Activated CD8-positive, alpha-beta T cell treated with anti-CD3 and anti-CD28 coated beads for 36 hours (primary cell): ENCODE measurements at regions not wholly inside any gene's neighbourhood (a gene's known extent, or its start where the extent isn't known, plus 50 kb on each side); places are given as distances from the start of the nearest gene placed in this dataset.

Experiments used
- ATAC-seq: fragments of 200-7000 bp; cut with Tn5 transposase; one replicate; pipeline ENCODE4 v1.10.0; 2021; ENCODE audit warnings: mild to moderate bottlenecking, moderate library complexity
- CTCF ChIA-PET: fragments of 350-600 bp; sonication (Branson Sonifier 250); formaldehyde crosslinking; loops from one replicate; lab custom pipeline; 2021; ENCODE audit warnings: antibody characterized with exemption; lab: Charles Lee
- POLR2A ChIA-PET: fragments of 350-600 bp; sonication (Branson Sonifier 250); formaldehyde crosslinking; loops from one replicate; lab custom pipeline; 2021; ENCODE audit warnings: antibody characterized with exemption; lab: Charles Lee
- DNase-seq: peaks from one replicate; pipeline ENCODE4 v3.0.0-alpha.2; 2020
- H3K27ac Mint-ChIP-seq: one replicate; pipeline ENCODE4 v1.8.0; 2021; ENCODE audit warnings: mild to moderate bottlenecking, mixed read lengths
- H3K27me3 Mint-ChIP-seq: one replicate; pipeline ENCODE4 v1.8.0; 2021; ENCODE audit warnings: mixed read lengths
- H3K36me3 Mint-ChIP-seq: one replicate; pipeline ENCODE4 v1.8.0; 2021; ENCODE audit warnings: low read depth, mixed read lengths
- H3K4me1 Mint-ChIP-seq: one replicate; pipeline ENCODE4 v1.8.0; 2021; ENCODE audit warnings: low read depth, mixed read lengths
- H3K4me3 Mint-ChIP-seq: one replicate; pipeline ENCODE4 v1.8.0; 2021; ENCODE audit warnings: mild to moderate bottlenecking, moderate library complexity, mixed read lengths
- H3K9me3 Mint-ChIP-seq: one replicate; pipeline ENCODE4 v1.8.0; 2021; ENCODE audit warnings: mixed read lengths
- CTCF ChIP-seq: fragments of 200-600 bp; IDR thresholded peaks from one replicate; pipeline ENCODE4 v1.8.0; 2022; ENCODE audit warnings: antibody characterized with exemption, mild to moderate bottlenecking
- intact Hi-C: fragments of 100-400 bp; cut with micrococcal nuclease; formaldehyde crosslinking; loops from one replicate; pipeline ENCODE4 v1.10.0; 2022

DNA sequence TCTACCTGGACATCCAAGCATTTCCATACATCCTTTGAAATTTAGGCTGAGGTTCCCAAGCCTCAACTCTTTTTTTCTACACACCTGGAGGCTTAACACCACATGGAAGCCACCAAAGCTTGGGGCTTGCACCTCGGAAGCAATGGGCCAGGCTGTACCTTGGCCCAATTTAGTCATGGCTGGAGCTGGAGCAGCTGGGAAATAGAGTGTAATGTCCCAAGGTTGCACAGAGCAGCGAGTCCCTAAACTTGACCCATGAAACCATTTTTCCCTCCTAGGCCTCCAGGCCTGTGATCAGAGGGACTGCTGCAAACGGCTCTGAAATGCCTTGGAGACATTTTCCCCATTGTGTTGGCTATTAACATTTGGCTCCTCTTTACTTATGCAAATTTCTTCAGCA lies 1574.3 kb upstream of the ZEB2 start:
- no peak for DNase-seq
- CTCF ChIA-PET: no interaction called here
- POLR2A ChIA-PET: no interaction called here
- intact Hi-C loops: no loop called here
- no peaks in the 10 kb centered on the region for H3K27me3 Mint-ChIP-seq
- no peak overlapping the region for H3K27ac Mint-ChIP-seq
- no peak overlapping the region for H3K4me3 Mint-ChIP-seq
- no peak for ATAC-seq
- no peaks in the 10 kb centered on the region for H3K4me1 Mint-ChIP-seq
- H3K36me3 Mint-ChIP-seq: no peaks in the 10 kb centered on the region
- TF ChIP-seq CTCF: no peak
- H3K9me3 Mint-ChIP-seq: peaks cover 28% of the 10 kb centered on the region

GRCh38 chr2:146081459-146081858 lies 1561.5 kb upstream of the ZEB2 start:
- ChIA-PET CTCF (no interaction called here), POLR2A (no interaction called here)
- Mint-ChIP-seq H3K4me1 (no peaks in the 10 kb centered on the region), H3K27ac (no peak overlapping the region), H3K27me3 (no peaks in the 10 kb centered on the region), H3K4me3 (no peak overlapping the region), H3K9me3 (peaks cover 10% of the 10 kb centered on the region), H3K36me3 (no peaks in the 10 kb centered on the region)
- no peak for DNase-seq
- no peak for TF ChIP-seq CTCF
- no peak for ATAC-seq
- intact Hi-C loops: no loop called here

DNA sequence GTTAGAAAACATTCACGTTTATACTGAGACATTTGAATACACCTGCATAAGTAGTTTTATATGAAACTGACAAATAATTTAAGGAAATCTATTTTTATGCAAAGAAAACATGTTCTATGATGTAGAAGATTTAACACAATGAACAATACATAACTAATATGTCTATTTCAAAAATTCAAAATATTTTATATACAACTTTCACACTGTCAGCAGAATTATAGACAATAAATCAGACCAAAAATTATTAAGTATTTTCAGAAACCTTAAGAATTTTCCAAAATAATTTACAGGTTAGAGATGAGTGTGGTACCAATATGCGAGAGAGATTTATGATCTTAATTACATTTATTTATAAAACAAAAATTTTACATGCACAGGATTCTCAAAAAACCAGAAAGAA lies 1561.0 kb upstream of the ZEB2 start:
- Mint-ChIP-seq H3K27me3 (no peaks in the 10 kb centered on the region), H3K36me3 (no peaks in the 10 kb centered on the region), H3K4me3 (no peak overlapping the region), H3K27ac (no peak overlapping the region), H3K4me1 (no peaks in the 10 kb centered on the region), H3K9me3 (peaks cover 10% of the 10 kb centered on the region)
- intact Hi-C loops: no loop called here
- ATAC-seq: no peak
- ChIA-PET CTCF (no interaction called here), POLR2A (no interaction called here)
- DNase-seq: no peak
- TF ChIP-seq CTCF: no peak

DNA sequence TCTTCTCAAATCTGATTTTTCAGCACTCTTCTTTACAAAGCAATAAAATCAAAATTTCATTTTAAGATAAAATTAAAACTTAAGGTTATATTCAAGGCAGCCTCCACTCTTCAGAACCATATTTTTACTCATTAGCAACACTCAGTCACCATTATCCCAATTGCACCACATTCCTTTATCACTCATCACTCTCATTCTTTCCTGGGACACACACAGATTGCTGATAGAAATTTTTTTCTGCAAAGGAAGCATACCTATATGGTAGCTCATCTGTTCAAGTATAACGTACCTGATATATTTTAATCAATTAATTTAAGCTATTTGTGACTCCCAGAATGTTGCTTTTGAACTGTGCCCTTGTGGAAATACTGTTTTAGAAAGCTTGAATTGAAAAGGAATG lies 1559.3 kb upstream of the ZEB2 start:
- ChIA-PET POLR2A (no interaction called here), CTCF (no interaction called here)
- DNase-seq: no peak
- H3K36me3 Mint-ChIP-seq: no peaks in the 10 kb centered on the region
- peaks cover 8% of the 10 kb centered on the region for H3K9me3 Mint-ChIP-seq
- intact Hi-C loops: no loop called here
- no peak overlapping the region for H3K27ac Mint-ChIP-seq
- no peak for ATAC-seq
- H3K27me3 Mint-ChIP-seq: no peaks in the 10 kb centered on the region
- TF ChIP-seq CTCF: no peak
- H3K4me1 Mint-ChIP-seq: no peaks in the 10 kb centered on the region
- no peak overlapping the region for H3K4me3 Mint-ChIP-seq

DNA sequence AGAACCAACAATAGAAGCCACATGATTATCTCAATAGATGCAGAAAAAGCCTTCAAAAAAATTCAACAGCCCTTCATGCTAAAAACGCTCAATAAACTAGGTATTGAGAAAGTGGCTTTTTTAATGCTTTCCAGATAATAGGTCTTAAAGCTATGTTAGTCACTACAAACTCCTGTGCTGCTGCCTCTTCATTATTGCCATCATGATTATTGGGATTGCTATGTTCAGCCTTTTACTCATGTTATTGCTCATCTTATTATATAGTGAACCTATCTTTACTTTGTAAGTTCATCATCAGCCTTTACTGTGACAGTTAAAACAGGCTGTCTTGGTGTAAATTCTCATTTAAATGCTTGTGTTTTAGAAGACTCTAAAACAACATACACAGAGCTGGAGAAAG lies 1557.2 kb upstream of the ZEB2 start:
- ChIA-PET POLR2A (no interaction called here), CTCF (no interaction called here)
- TF ChIP-seq CTCF: no peak
- intact Hi-C loops: no loop called here
- Mint-ChIP-seq H3K36me3 (no peaks in the 10 kb centered on the region), H3K9me3 (peaks cover 6% of the 10 kb centered on the region), H3K27ac (no peak overlapping the region), H3K4me1 (no peaks in the 10 kb centered on the region), H3K27me3 (no peaks in the 10 kb centered on the region), H3K4me3 (no peak overlapping the region)
- DNase-seq: no peak
- ATAC-seq: no peak
